WTC11 (cell line): ENCODE measurements at regions not wholly inside any gene's neighbourhood (a gene's known extent, or its start where the extent isn't known, plus 50 kb on each side); places are given as distances from the start of the nearest gene placed in this dataset.

Source experiments
- NR3C1 ChIP-seq: sonication (generic); formaldehyde crosslinking; conservative IDR thresholded peaks from 2 replicates; pipeline ENCODE4 v1.8.1; 2023; ENCODE audit warnings: low read depth, mild to moderate bottlenecking, missing genetic modification reagents
- SP1 ChIP-seq: sonication (generic); formaldehyde crosslinking; conservative IDR thresholded peaks from 2 replicates; pipeline ENCODE4 v1.8.1; 2022; ENCODE audit warnings: missing genetic modification reagents

DNA sequence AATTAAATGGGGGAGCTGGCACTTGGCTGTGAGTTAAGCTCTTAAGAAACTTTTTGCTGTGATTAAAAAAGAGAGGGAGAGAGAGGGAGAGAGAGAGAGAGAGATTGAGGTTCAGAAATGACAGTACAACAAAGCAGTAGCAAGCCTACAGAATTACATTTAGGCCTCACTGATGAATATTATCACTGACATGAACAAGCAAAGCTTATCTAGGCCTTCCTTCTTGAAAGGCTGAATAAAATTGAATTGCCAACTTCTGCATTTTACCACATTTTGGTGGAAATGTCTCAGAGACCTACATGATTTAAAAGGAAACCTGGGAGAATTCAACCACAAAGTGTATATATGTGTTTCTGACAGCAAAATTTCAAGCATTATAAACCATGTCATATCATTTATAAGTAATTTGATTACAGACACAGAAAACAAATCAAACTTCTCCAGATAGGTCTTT, 530.8 kb downstream of the SOX2 start:
- no peak for TF ChIP-seq SP1 (CRISPR knock-in tag)
- TF ChIP-seq NR3C1 (CRISPR knock-in tag), result no peak
